OCI-LY1 (cell line): ENCODE measurements at regions not wholly inside any gene's neighbourhood (a gene's known extent, or its start where the extent isn't known, plus 50 kb on each side); places are given as distances from the start of the nearest gene placed in this dataset.

Experiments
- H2AFZ ChIP-seq: fragments of 200-600 bp; sonication (generic), shearing (Covaris generic); 2 replicates; pipeline ENCODE4 v1.6.0; 2014; ENCODE audit warnings: antibody characterized with exemption, mild to moderate bottlenecking, low read length
- H3F3A ChIP-seq: fragments of 200-600 bp; sonication (generic), shearing (Covaris generic); 2 replicates; pipeline ENCODE4 v1.6.0; 2014; ENCODE audit warnings: mild to moderate bottlenecking, antibody characterized with exemption, low read length, moderate library complexity; ENCODE audit not compliant: insufficient read depth
- H3K27ac ChIP-seq: fragments of 200-600 bp; sonication (generic); 2 replicates; pipeline ENCODE4 v1.5.1; 2014; ENCODE audit warnings: low read length, mixed run types, mild to moderate bottlenecking, low read depth; ENCODE audit not compliant: poor library complexity, severe bottlenecking
- H3K27me3 ChIP-seq: fragments of 200-600 bp; sonication (generic); 2 replicates; pipeline ENCODE4 v1.6.0; 2014; ENCODE audit warnings: antibody characterized with exemption, mild to moderate bottlenecking, low read length, moderate library complexity; ENCODE audit not compliant: insufficient read depth
- H3K36me3 ChIP-seq: fragments of 200-600 bp; sonication (generic); 2 replicates; pipeline ENCODE4 v1.6.1; 2014; ENCODE audit warnings: mild to moderate bottlenecking, antibody characterized with exemption, low read length, moderate library complexity, mixed read lengths; ENCODE audit not compliant: insufficient read depth
- H3K4me1 ChIP-seq: fragments of 200-600 bp; sonication (generic); 2 replicates; pipeline ENCODE4 v1.5.1; 2014; ENCODE audit warnings: mild to moderate bottlenecking, low read length, moderate library complexity; ENCODE audit not compliant: insufficient read depth, severe bottlenecking
- H3K4me2 ChIP-seq: fragments of 200-600 bp; sonication (generic), shearing (Covaris generic); 2 replicates; pipeline ENCODE4 v1.6.1; 2014; ENCODE audit warnings: low read length
- H3K4me3 ChIP-seq: fragments of 200-600 bp; sonication (generic); 2 replicates; pipeline ENCODE4 v1.5.1; 2014; ENCODE audit warnings: low read length, low read depth, mild to moderate bottlenecking, mixed read lengths; ENCODE audit not compliant: poor library complexity, severe bottlenecking
- H3K79me2 ChIP-seq: fragments of 200-600 bp; shearing (Covaris generic); 2 replicates; pipeline ENCODE4 v1.6.1; 2016; ENCODE audit warnings: mixed run types, low read length, mixed read lengths; ENCODE audit not compliant: insufficient read depth
- H3K9ac ChIP-seq: fragments of 200-600 bp; sonication (generic), shearing (Covaris generic); 2 replicates; pipeline ENCODE4 v1.6.1; 2014; ENCODE audit warnings: mild to moderate bottlenecking, low read length, mixed read lengths
- H3K9me2 ChIP-seq: fragments of 200-600 bp; sonication (generic), shearing (Covaris generic); 2 replicates; pipeline ENCODE4 v1.6.1; 2014; ENCODE audit warnings: low read depth, mild to moderate bottlenecking, low read length, mixed read lengths
- H3K9me3 ChIP-seq: fragments of 200-600 bp; shearing (Covaris generic); 2 replicates; pipeline ENCODE4 v1.6.1; 2014; ENCODE audit warnings: low read length, mixed read lengths
- H4K20me1 ChIP-seq: fragments of 200-600 bp; sonication (generic), shearing (Covaris generic); 2 replicates; pipeline ENCODE4 v1.6.0; 2016; ENCODE audit warnings: mild to moderate bottlenecking, low read length; ENCODE audit not compliant: insufficient read depth
- EZH2 ChIP-seq: fragments of 200-600 bp; sonication (generic), shearing (Covaris generic); IDR thresholded peaks from 2 replicates; pipeline ENCODE4 v1.8.0; 2017; ENCODE audit warnings: borderline replicate concordance, mixed run types, mild to moderate bottlenecking, antibody characterized with exemption, low read length, moderate library complexity, mixed read lengths
- TF ChIP-seq, protein P1 (sequence below): fragments of 200-600 bp; sonication (generic), shearing (Covaris generic); IDR thresholded peaks from 2 replicates; pipeline ENCODE4 v1.5.1; 2017; ENCODE audit warnings: mild to moderate bottlenecking, antibody characterized with exemption, low read length, moderate library complexity, mixed read lengths

DNA sequence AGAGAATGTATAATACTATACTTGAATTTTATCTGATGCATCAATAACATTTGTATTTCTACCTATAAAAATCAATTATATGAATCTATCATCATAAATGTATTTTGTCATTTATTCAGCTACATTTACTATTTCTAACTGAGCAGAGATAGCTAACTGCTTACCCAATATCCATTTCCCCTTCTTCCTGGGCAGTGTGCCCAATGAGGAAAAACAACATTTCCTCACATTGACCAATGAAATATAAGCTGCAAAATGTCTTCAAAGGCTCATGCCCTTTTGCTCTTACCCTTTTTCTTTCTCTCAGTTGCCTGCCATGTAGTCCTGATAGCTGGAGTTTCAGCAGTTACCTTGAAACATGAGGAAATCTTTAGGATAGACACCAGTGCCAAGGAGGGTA, 385.8 kb upstream of the PCSK5 start:
- H3K9me2 ChIP-seq: no peaks in the 10 kb centered on the region
- no peak for TF ChIP-seq EZH2
- TF ChIP-seq, protein P1, sequence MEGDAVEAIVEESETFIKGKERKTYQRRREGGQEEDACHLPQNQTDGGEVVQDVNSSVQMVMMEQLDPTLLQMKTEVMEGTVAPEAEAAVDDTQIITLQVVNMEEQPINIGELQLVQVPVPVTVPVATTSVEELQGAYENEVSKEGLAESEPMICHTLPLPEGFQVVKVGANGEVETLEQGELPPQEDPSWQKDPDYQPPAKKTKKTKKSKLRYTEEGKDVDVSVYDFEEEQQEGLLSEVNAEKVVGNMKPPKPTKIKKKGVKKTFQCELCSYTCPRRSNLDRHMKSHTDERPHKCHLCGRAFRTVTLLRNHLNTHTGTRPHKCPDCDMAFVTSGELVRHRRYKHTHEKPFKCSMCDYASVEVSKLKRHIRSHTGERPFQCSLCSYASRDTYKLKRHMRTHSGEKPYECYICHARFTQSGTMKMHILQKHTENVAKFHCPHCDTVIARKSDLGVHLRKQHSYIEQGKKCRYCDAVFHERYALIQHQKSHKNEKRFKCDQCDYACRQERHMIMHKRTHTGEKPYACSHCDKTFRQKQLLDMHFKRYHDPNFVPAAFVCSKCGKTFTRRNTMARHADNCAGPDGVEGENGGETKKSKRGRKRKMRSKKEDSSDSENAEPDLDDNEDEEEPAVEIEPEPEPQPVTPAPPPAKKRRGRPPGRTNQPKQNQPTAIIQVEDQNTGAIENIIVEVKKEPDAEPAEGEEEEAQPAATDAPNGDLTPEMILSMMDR: no peak
- no peak overlapping the region for H3K9ac ChIP-seq
- no peaks in the 10 kb centered on the region for H3K9me3 ChIP-seq
- H4K20me1 ChIP-seq: no peaks in the 10 kb centered on the region
- H3K36me3 ChIP-seq: no peaks in the 10 kb centered on the region; the same call in 1 of the 2 replicates
- no peaks in the 10 kb centered on the region for H3K27me3 ChIP-seq
- H3K79me2 ChIP-seq: no peaks in the 10 kb centered on the region
- H2AFZ ChIP-seq: no peak overlapping the region
- H3F3A ChIP-seq: no peaks in the 10 kb centered on the region
- H3K27ac ChIP-seq: no peak overlapping the region
- no peak overlapping the region for H3K4me3 ChIP-seq
- no peak overlapping the region for H3K4me2 ChIP-seq
- H3K4me1 ChIP-seq: no peaks in the 10 kb centered on the region

DNA sequence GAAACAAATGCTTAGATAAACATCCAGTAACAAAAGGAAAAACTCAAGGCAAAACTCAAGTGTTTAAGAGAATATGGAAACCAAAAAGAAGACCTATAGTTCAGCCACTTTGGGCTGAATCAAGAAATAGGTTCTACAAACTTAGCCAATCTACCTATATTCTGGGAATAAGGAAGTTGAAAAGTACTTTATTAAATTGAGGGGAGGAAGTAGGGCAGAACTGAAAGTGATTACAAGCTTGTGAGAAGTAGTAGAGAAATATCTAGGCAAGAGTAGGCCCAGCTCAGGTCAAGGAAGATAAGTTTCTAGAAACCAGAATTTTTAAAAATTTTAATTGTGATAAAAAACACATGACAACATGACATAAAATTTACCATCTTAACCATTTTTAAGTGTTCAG, 384.8 kb upstream of the PCSK5 start:
- no peak overlapping the region for H2AFZ ChIP-seq
- H3K9me3 ChIP-seq: no peaks in the 10 kb centered on the region
- no peaks in the 10 kb centered on the region for H3K79me2 ChIP-seq
- H3K27me3 ChIP-seq: no peaks in the 10 kb centered on the region
- H3K9me2 ChIP-seq: no peaks in the 10 kb centered on the region
- no peaks in the 10 kb centered on the region; the same call in 1 of the 2 replicates for H3K36me3 ChIP-seq
- H3K4me2 ChIP-seq: no peak overlapping the region
- no peaks in the 10 kb centered on the region for H3K4me1 ChIP-seq
- no peaks in the 10 kb centered on the region for H3F3A ChIP-seq
- no peak overlapping the region for H3K4me3 ChIP-seq
- no peak overlapping the region for H3K9ac ChIP-seq
- TF ChIP-seq, protein P1: no peak
- no peak for TF ChIP-seq EZH2
- no peaks in the 10 kb centered on the region for H4K20me1 ChIP-seq
- no peak overlapping the region for H3K27ac ChIP-seq

DNA sequence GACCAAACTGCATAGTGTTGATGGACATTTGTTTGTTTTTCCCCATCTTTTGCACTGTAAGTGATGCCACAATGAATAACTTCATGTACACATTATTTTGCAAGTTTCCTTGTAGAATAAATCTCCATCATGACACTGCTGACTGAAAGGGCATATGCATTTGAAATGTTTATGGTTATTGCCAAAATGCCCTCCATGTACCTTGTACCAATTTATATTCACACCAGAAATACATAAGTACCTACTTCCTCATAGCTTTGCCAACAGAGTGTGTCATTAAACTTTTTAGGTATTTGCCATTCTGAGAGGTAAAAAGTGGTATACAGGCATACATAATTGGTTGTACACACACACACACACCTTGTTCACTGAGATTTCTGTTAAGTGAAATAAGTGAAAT, 361.0 kb upstream of the PCSK5 start:
- Histone ChIP-seq H3K36me3 (no peaks in the 10 kb centered on the region), H4K20me1 (no peaks in the 10 kb centered on the region), H3K27me3 (no peaks in the 10 kb centered on the region), H3K9me2 (no peaks in the 10 kb centered on the region), H3K4me1 (no peaks in the 10 kb centered on the region), H3K9ac (no peak overlapping the region), H3K4me2 (no peak overlapping the region), H3K27ac (no peak overlapping the region), H2AFZ (no peak overlapping the region), H3K79me2 (no peaks in the 10 kb centered on the region), H3K4me3 (no peak overlapping the region), H3F3A (no peaks in the 10 kb centered on the region), H3K9me3 (no peaks in the 10 kb centered on the region)
- TF ChIP-seq, protein P1: no peak
- TF ChIP-seq EZH2: no peak
